Epithelial cell of prostate (primary cell): ENCODE measurements at regions not wholly inside any gene's neighbourhood (a gene's known extent, or its start where the extent isn't known, plus 50 kb on each side); places are given as distances from the start of the nearest gene placed in this dataset.
A peak's percentile ranks its signal among the peaks of the same experiment; 100 is the strongest.

Experiments
- DNase-seq: peaks from one replicate; pipeline ENCODE4 v3.0.0-alpha.2; 2011; ENCODE audit warnings: low read depth, low spot score
- H3K27ac ChIP-seq: fragments of 450-650 bp; 2 replicates; pipeline ENCODE4 v1.5.1; 2017; ENCODE audit warnings: mild to moderate bottlenecking

GRCh38 chrX:57848857-57849256, 61.4 kb downstream of the ZXDA start:
- DNase-seq, result no peak

GRCh38 chrX:57822818-57823217, 87.4 kb downstream of the ZXDA start:
- DNase-seq, result no peak
- no peak overlapping the region for H3K27ac ChIP-seq

More at GRCh38 chrX:57848857-57849256, 61.4 kb downstream of the ZXDA start:
- H3K27ac ChIP-seq, result no peak overlapping the region

GRCh38 chrX:57822398-57822797, 87.9 kb downstream of the ZXDA start:
- no peak overlapping the region for H3K27ac ChIP-seq
- DNase-seq, result no peak

GRCh38 chrX:57821703-57822387, 88.4 kb downstream of the ZXDA start:
- H3K27ac ChIP-seq, result no peak overlapping the region
- DNase-seq, result peak; percentile 0

GRCh38 chrX:57817302-57817701, 93.0 kb downstream of the ZXDA start:
- no peak overlapping the region for H3K27ac ChIP-seq
- no peak for DNase-seq

- no peak for DNase-seq
- no peak overlapping the region for H3K27ac ChIP-seq
Measured at GRCh38 chrX:57772637-57773036, 92.6 kb upstream of the NLRP2B start.

- peak; percentile 0 for DNase-seq
- no peak overlapping the region for H3K27ac ChIP-seq
Measured at GRCh38 chrX:57771689-57772088, 91.6 kb upstream of the NLRP2B start.

GRCh38 chrX:57752866-57753265, 72.8 kb upstream of the NLRP2B start:
- H3K27ac ChIP-seq, result no peak overlapping the region
- no peak for DNase-seq

- DNase-seq, result no peak
Measured at GRCh38 chrX:57741107-57741506, 61.0 kb upstream of the NLRP2B start.

GRCh38 chrX:57737881-57738280, 57.8 kb upstream of the NLRP2B start:
- no peak for DNase-seq
- no peak overlapping the region for H3K27ac ChIP-seq

More at GRCh38 chrX:57741107-57741506, 61.0 kb upstream of the NLRP2B start:
- H3K27ac ChIP-seq, result no peak overlapping the region
